C4-2B (cell line): ENCODE measurements at regions not wholly inside any gene's neighbourhood (a gene's known extent, or its start where the extent isn't known, plus 50 kb on each side); places are given as distances from the start of the nearest gene placed in this dataset.

Experiments
- H3K27ac ChIP-seq: fragments of 450-650 bp; 2 replicates; pipeline ENCODE4 v1.5.1; 2017
- CTCF ChIP-seq: fragments of 450-650 bp; conservative IDR thresholded peaks from 2 replicates; pipeline ENCODE4 v1.5.1; 2017; ENCODE audit warnings: mild to moderate bottlenecking
- ZFX ChIP-seq: fragments of 450-650 bp; IDR thresholded peaks from 2 replicates; pipeline ENCODE4 v1.6.1; 2017

GRCh38 chr21:30058928-30059327, 107.7 kb downstream of the CLDN17 start:
- H3K27ac ChIP-seq = no peak overlapping the region
- TF ChIP-seq ZFX = no peak
- no peak for TF ChIP-seq CTCF

GRCh38 chr21:30057108-30057507, 109.5 kb downstream of the CLDN17 start:
- H3K27ac ChIP-seq = no peak overlapping the region
- TF ChIP-seq CTCF (no peak), ZFX (no peak)

- H3K27ac ChIP-seq = no peak overlapping the region
- TF ChIP-seq CTCF (no peak), ZFX (no peak)
Observed at GRCh38 chr21:30048570-30048969, 108.8 kb upstream of the GRIK1 start.

GRCh38 chr21:30044447-30045064, 104.8 kb upstream of the GRIK1 start:
- no peak for TF ChIP-seq ZFX
- peak; percentile 89 for TF ChIP-seq CTCF
- H3K27ac ChIP-seq = no peak overlapping the region

- no peak for TF ChIP-seq CTCF
- TF ChIP-seq ZFX = no peak
- no peak overlapping the region for H3K27ac ChIP-seq
Observed at GRCh38 chr21:30042443-30042842, 102.6 kb upstream of the GRIK1 start.

- no peak overlapping the region for H3K27ac ChIP-seq
- TF ChIP-seq CTCF (no peak), ZFX (no peak)
Observed at GRCh38 chr21:30033441-30033840, 93.6 kb upstream of the GRIK1 start.

- no peak overlapping the region for H3K27ac ChIP-seq
- TF ChIP-seq ZFX (no peak), CTCF (no peak)
Observed at GRCh38 chr21:30030416-30030815, 90.6 kb upstream of the GRIK1 start.
